AG09309 (cell line): ENCODE measurements at regions not wholly inside any gene's neighbourhood (a gene's known extent, or its start where the extent isn't known, plus 50 kb on each side); places are given as distances from the start of the nearest gene placed in this dataset.

Experiments used
- DNase-seq: peaks from one replicate; pipeline ENCODE4 v3.0.0-alpha.2; 2010; ENCODE audit warnings: low read depth
- H3K4me3 ChIP-seq: 2 replicates; pipeline ENCODE4 v1.5.1; 2011; ENCODE audit warnings: mild to moderate bottlenecking, low read depth, low read length, moderate library complexity; ENCODE audit not compliant: control insufficient read depth
- TF ChIP-seq, protein P1 (sequence below): IDR thresholded peaks from 2 replicates; pipeline ENCODE4 v1.5.1; 2011; ENCODE audit warnings: mild to moderate bottlenecking, low read depth, low read length, inconsistent platforms; ENCODE audit not compliant: insufficient read depth, control insufficient read depth; ENCODE audit errors: missing control alignments

- DNase-seq = no peak
- TF ChIP-seq, protein P1, sequence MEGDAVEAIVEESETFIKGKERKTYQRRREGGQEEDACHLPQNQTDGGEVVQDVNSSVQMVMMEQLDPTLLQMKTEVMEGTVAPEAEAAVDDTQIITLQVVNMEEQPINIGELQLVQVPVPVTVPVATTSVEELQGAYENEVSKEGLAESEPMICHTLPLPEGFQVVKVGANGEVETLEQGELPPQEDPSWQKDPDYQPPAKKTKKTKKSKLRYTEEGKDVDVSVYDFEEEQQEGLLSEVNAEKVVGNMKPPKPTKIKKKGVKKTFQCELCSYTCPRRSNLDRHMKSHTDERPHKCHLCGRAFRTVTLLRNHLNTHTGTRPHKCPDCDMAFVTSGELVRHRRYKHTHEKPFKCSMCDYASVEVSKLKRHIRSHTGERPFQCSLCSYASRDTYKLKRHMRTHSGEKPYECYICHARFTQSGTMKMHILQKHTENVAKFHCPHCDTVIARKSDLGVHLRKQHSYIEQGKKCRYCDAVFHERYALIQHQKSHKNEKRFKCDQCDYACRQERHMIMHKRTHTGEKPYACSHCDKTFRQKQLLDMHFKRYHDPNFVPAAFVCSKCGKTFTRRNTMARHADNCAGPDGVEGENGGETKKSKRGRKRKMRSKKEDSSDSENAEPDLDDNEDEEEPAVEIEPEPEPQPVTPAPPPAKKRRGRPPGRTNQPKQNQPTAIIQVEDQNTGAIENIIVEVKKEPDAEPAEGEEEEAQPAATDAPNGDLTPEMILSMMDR = no peak
- H3K4me3 ChIP-seq = no peak overlapping the region
Measured at GRCh38 chr13:58994777-58995176, 1169.0 kb downstream of the DIAPH3 start.

DNA sequence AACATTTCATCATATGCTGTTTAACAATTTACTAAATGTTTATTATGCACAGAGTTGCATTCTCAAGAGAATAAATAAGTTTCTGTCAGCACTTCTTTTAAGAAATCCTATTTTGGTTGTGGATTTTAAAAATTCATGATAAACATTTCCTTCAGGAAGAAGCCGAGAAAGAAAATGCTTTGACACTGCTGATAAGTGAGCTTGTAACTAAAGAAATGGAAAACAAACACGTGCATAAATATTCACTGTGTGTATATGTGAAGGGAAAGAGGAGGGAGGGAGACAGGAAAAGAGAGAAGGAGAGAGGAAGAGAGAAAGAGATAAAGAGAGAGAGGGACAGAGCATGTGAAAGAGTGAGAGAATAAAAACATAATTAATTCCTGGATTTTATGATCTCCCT lies 1165.0 kb downstream of the DIAPH3 start:
- DNase-seq = no peak
- no peak overlapping the region for H3K4me3 ChIP-seq
- TF ChIP-seq, protein P1 = no peak

- no peak for DNase-seq
Measured at GRCh38 chr13:58999851-59000250, 1163.9 kb downstream of the DIAPH3 start.

DNA sequence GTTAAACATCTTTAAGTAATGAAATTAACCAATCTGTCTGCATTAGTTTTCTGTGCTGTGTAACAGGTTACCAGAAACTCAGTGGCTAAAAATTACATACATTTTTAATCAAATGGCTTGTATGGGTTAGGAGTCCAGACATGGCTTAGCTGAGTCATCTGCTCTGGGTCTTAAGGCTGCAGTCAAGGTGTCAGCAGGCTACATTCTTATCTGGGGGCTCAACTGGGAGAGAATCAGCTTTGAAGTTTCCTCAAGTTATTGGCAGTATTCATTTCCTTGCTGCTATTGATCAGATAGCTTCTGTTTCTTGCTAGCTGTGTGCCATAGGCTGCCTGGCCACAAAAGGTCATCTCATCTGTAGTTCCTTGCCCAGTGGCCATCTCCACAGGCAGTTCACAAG lies 1163.0 kb downstream of the DIAPH3 start:
- TF ChIP-seq, protein P1 = no peak
- no peak overlapping the region for H3K4me3 ChIP-seq

More at GRCh38 chr13:58999851-59000250, 1163.9 kb downstream of the DIAPH3 start:
- no peak overlapping the region for H3K4me3 ChIP-seq
- TF ChIP-seq, protein P1 = no peak

DNA sequence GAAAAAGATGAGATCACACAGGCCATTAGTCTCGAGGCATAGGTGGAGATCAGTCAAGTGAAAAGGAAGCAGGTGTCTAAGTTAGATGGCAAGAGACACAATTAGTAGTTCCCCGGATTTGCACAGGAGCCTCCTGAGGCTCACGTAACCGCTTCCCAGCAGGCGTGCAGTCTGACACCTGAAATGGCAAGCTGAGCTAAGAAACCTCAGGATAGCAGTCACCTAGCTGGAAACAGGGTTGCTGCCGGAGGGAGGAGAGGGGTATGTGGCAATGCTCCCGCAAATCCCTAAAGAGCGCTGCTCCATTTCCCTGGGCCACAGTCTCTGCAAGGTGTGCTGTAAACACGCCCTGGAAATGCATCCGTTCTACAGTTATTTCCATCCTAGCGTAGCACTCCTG lies 1151.0 kb downstream of the DIAPH3 start:
- DNase-seq = no peak
- TF ChIP-seq, protein P1 = no peak
- H3K4me3 ChIP-seq = no peak overlapping the region

More for the DNA sequence above, 1163.0 kb downstream of the DIAPH3 start:
- DNase-seq = no peak

DNA sequence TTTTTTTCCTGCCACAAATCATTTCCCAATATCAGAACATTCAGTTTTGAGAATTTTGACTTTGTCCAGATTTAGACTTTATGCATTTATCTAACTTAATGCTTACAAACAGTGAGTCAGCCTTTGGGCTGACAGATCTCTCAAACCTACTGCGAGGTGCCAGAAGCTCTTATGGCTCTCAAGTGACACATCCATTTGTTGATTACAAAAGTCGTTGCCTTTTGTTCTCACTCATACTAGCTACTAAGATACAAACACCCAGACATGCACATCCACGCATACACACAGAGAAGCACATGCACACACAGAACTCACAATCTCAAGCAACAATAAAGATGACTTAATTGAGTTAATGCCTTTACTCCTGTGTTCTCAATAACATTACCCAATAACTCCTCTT lies 1147.5 kb downstream of the DIAPH3 start:
- TF ChIP-seq, protein P1 = no peak
- DNase-seq = no peak
- H3K4me3 ChIP-seq = no peak overlapping the region

GRCh38 chr13:59024434-59024833 lies 1139.3 kb downstream of the DIAPH3 start:
- TF ChIP-seq, protein P1 = no peak
- no peak for DNase-seq

More at GRCh38 chr13:59024434-59024833, 1139.3 kb downstream of the DIAPH3 start:
- H3K4me3 ChIP-seq = no peak overlapping the region
